ENCODE measurements at regions not wholly inside any gene's neighbourhood (a gene's known extent, or its start where the extent isn't known, plus 50 kb on each side); places are given as distances from the start of the nearest gene placed in this dataset.

GRCh38 chr3:64305731-64306130 lies 80.5 kb upstream of the PRICKLE2 start:
- no peak for DNase-seq (ENCODE audit: low read depth)
- no peak for TF ChIP-seq CTCF (IDR thresholded peaks at IDR 0.05; ENCODE audit: control insufficient read depth, extremely low read depth, insufficient read depth)

DNA sequence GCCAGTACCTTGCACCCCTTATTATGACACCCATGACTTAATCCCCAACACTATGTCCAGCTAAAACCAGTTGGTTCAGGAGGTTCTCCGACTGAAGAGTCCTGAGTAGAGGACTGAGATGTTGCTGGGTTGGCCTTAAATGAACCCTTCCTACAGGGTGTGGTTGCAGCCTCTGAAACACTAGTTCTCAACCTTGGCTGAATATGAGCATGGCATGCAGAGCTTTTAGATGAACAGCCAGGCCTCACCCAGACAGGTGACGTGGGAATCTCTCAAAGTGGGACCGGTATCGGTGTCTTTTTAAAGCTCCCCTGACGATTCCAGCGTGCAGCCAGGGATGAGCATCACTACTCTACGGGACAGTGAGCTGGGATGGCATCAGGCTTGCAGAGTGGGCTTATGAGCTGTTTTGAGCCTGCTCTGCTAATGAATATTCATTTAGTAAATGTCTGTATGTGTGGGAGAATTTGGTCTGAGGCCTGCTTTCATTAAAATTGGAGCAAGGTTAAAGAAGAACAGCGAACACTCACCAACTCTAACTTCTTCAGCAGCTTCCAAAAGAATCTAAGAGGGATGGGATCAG lies 79.7 kb upstream of the PRICKLE2 start:
- DNase-seq (ENCODE audit: low read depth), result no peak
- no peak overlapping the region for H3K4me3 ChIP-seq (ENCODE audit: low read depth, low read length)
- TF ChIP-seq CTCF (IDR thresholded peaks at IDR 0.05; ENCODE audit: control insufficient read depth, extremely low read depth, insufficient read depth), result no peak

More at GRCh38 chr3:64305731-64306130, 80.5 kb upstream of the PRICKLE2 start:
- no peak overlapping the region for H3K4me3 ChIP-seq (ENCODE audit: low read depth, low read length)

- no peak for DNase-seq (ENCODE audit: low read depth)
- TF ChIP-seq CTCF (IDR thresholded peaks at IDR 0.05; ENCODE audit: control insufficient read depth, extremely low read depth, insufficient read depth), result no peak
- H3K4me3 ChIP-seq (ENCODE audit: low read depth, low read length), result no peak overlapping the region
Observed at GRCh38 chr3:64303881-64304280, 78.6 kb upstream of the PRICKLE2 start.

GRCh38 chr3:64303401-64303800 lies 78.1 kb upstream of the PRICKLE2 start:
- H3K4me3 ChIP-seq (ENCODE audit: low read depth, low read length), result no peak overlapping the region
- no peak for TF ChIP-seq CTCF (IDR thresholded peaks at IDR 0.05; ENCODE audit: control insufficient read depth, extremely low read depth, insufficient read depth)
- no peak for DNase-seq (ENCODE audit: low read depth)

DNA sequence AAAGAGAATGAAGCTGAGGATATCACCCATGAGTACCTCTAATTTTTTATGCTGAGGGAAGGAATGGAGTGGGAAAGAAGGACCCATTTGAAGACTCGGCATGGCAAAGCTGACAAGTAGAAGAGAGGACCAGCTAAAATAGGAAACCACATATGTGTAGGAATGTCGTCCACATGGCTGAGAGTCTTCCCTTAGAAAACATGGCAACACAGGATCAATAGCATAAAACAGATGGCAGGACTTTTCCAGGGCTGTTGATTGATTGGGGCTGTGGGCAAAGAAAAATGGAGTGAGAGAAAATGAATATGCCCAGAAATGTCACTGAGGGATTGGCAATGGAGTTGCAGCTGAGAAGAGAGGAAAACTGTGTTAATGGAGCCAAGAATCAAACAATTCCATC lies 76.2 kb upstream of the PRICKLE2 start:
- TF ChIP-seq CTCF (IDR thresholded peaks at IDR 0.05; ENCODE audit: control insufficient read depth, extremely low read depth, insufficient read depth), result no peak
- no peak overlapping the region for H3K4me3 ChIP-seq (ENCODE audit: low read depth, low read length)
- DNase-seq (ENCODE audit: low read depth), result no peak

DNA sequence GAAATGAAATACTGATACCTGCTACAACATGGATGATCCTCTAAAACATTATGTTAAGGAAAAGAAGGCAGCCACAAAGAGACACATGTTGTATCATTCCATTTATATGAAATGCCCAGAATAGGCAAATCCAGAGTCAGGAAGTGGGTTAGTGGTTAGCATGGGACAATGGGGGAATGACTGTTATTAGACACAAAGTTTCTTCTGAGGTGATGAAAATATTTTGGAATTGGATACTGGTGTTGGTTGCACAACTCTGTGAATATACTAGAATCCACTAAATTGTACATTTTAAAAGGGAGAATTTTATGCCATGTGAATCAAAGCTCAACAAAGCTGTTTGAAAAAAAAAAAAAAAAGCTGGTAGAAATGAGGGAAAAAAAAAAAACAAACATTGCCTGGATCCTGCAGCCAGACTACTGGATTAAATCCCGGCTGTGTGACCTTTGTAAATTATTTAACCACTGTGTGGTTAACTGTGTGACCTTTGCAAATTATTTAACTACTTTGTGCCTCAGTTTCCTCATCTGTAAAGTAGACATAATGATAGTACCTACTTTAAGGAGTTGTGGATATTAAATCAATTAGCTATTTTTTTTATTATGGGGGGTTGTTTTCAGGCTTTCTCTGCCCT lies 75.6 kb upstream of the PRICKLE2 start:
- no peak for DNase-seq (ENCODE audit: low read depth)
- H3K4me3 ChIP-seq (ENCODE audit: low read depth, low read length), result no peak overlapping the region
- no peak for TF ChIP-seq CTCF (IDR thresholded peaks at IDR 0.05; ENCODE audit: control insufficient read depth, extremely low read depth, insufficient read depth)

DNA sequence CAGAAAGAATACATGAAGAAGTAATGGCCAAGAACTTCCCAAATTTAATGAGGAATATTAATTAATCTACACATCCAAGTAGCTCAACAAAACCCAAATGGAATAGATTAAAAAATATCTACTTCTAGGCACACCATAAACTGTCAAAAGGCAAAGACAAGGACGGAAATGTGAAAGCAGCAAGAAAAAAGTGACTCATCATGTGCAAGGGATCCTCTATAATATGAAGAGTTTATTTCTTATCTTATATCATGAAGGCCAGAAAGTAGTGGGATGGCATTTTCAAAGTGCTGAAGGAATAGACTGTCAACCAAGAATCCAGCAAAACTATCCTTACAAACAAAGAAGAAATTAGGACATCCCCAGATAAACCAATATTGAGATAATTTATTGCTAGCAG lies 73.9 kb upstream of the PRICKLE2 start:
- no peak for DNase-seq (ENCODE audit: low read depth)
- TF ChIP-seq CTCF (IDR thresholded peaks at IDR 0.05; ENCODE audit: control insufficient read depth, extremely low read depth, insufficient read depth), result no peak
- H3K4me3 ChIP-seq (ENCODE audit: low read depth, low read length), result no peak overlapping the region
